ACC112 (cell line): ENCODE measurements at regions not wholly inside any gene's neighbourhood (a gene's known extent, or its start where the extent isn't known, plus 50 kb on each side); places are given as distances from the start of the nearest gene placed in this dataset.

Experiments used
- H2AFZ ChIP-seq: fragments of 200-600 bp; sonication (generic); one replicate; pipeline ENCODE4 v1.6.0; 2017; ENCODE audit warnings: antibody characterized with exemption, low read length; ENCODE audit not compliant: unreplicated experiment
- H3K27ac ChIP-seq: fragments of 200-600 bp; sonication (generic); 2 replicates; pipeline ENCODE4 v1.5.1; 2014; ENCODE audit warnings: low read depth, mild to moderate bottlenecking, antibody characterized with exemption, low read length, moderate library complexity
- H3K27me3 ChIP-seq: fragments of 200-600 bp; sonication (generic); 2 replicates; pipeline ENCODE4 v1.6.1; 2014; ENCODE audit warnings: mild to moderate bottlenecking, antibody characterized with exemption, low read length, moderate library complexity, mixed read lengths; ENCODE audit not compliant: insufficient read depth
- H3K36me3 ChIP-seq: fragments of 200-600 bp; sonication (generic); 2 replicates; pipeline ENCODE4 v1.6.1; 2016; ENCODE audit warnings: mild to moderate bottlenecking, antibody characterized with exemption, low read length, moderate library complexity, mixed read lengths; ENCODE audit not compliant: insufficient read depth
- H3K4me1 ChIP-seq: fragments of 200-600 bp; sonication (generic); one replicate; pipeline ENCODE4 v1.6.1; 2016; ENCODE audit warnings: low read length, mixed read lengths; ENCODE audit not compliant: insufficient read depth, unreplicated experiment, control insufficient read depth
- H3K4me3 ChIP-seq: fragments of 200-600 bp; sonication (generic); 2 replicates; pipeline ENCODE4 v1.5.1; 2014; ENCODE audit warnings: mild to moderate bottlenecking, low read depth, low read length
- H3K79me2 ChIP-seq: fragments of 200-600 bp; sonication (generic); one replicate; pipeline ENCODE4 v1.6.0; 2016; ENCODE audit warnings: low read length; ENCODE audit not compliant: control insufficient read depth, unreplicated experiment, insufficient read depth

DNA sequence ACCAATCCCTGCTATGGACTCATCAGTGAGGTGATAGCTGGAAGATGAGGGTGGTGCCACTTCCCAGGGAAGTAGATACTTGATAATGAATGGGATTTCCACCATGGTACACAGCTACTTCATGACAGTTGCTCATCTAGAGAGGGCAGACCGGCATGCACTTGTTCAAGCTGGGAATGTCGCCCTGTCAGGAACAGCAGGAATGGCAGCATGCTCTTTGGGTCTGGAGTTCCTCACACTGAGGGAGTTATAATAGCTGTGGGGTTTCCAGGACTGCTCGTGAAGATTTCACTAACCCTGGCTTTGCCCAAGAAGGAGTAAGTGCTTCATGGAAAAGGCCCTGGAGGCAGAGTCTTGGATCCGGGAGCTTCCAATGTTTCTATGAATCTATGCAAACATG lies 129.2 kb downstream of the PSMG1 start:
- no peak overlapping the region for H3K27ac ChIP-seq
- peaks cover 27% of the 10 kb centered on the region for H3K27me3 ChIP-seq
- no peaks in the 10 kb centered on the region for H3K4me1 ChIP-seq
- H3K4me3 ChIP-seq = no peak overlapping the region
- H2AFZ ChIP-seq = no peak overlapping the region
- H3K79me2 ChIP-seq = no peaks in the 10 kb centered on the region
- no peaks in the 10 kb centered on the region for H3K36me3 ChIP-seq

DNA sequence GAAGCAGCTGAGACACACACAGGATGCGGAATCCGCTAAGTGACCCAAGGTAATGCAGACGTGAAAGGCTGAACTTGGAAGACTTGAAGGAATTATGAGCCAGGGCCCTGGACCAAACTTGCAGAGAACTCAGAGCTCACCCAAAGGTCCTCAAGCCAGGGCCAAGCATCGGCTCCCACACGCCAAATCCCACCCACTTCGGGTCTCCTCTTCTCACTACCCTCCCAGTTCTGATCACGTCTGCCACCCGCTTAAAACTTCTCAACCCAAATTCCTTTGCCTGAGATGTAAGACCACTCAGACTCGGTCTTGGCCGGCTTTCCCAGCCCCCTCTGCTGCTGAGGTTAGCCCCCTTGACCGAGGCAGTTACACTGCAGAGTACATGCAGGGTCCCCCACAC lies 130.1 kb downstream of the PSMG1 start:
- H3K79me2 ChIP-seq = no peaks in the 10 kb centered on the region
- no peak overlapping the region for H3K4me3 ChIP-seq
- peaks cover 3% of the 10 kb centered on the region for H3K4me1 ChIP-seq
- H3K27me3 ChIP-seq = peaks cover 27% of the 10 kb centered on the region
- H3K36me3 ChIP-seq = no peaks in the 10 kb centered on the region
- H3K27ac ChIP-seq = no peak overlapping the region
- no peak overlapping the region for H2AFZ ChIP-seq

DNA sequence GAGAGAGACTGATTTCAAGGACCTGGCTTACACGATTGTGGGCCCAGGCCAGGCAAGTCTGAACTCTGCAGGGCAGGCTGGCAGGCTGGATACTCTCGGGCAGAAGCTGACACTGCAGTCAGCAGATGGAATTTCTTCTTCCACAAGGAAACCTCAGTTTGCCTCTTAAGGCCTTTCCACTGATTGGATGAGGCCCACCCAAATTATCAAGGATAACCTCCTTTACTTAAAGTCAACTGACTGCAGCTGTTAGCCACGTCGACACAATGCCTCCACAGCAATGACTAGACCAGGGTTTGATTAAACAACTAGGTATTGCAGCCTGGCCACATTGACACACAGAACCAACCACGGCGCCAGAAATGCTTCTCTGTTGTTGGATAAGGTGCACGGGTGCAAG lies 130.5 kb downstream of the PSMG1 start:
- Histone ChIP-seq H3K36me3 (no peaks in the 10 kb centered on the region), H3K27me3 (peaks cover 27% of the 10 kb centered on the region), H2AFZ (no peak overlapping the region), H3K27ac (no peak overlapping the region), H3K4me1 (peaks cover 7% of the 10 kb centered on the region), H3K4me3 (no peak overlapping the region), H3K79me2 (no peaks in the 10 kb centered on the region)

DNA sequence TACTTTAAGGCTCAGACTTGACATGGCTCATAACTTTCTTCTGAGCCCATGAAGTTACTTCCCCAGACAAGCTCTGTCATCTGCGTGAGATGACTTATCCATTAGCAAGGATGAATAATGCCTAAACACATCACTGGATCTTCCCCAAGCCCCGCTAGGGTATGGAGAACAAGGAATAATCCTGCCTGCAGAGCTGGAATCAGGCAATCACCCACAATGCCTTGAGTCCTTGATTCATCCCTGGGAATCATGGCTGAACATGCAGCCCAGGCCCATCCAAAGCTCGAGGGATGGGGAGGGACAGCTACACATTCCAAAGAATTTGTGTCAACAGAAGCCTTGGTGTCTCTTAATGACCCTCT lies 131.7 kb downstream of the PSMG1 start:
- Histone ChIP-seq H3K27me3 (peaks cover 18% of the 10 kb centered on the region), H3K4me3 (no peak overlapping the region), H3K27ac (peak overlapping the region; percentile 27; the same call in 1 of the 2 replicates), H2AFZ (no peak overlapping the region), H3K36me3 (no peaks in the 10 kb centered on the region), H3K4me1 (peaks cover 8% of the 10 kb centered on the region), H3K79me2 (no peaks in the 10 kb centered on the region)

DNA sequence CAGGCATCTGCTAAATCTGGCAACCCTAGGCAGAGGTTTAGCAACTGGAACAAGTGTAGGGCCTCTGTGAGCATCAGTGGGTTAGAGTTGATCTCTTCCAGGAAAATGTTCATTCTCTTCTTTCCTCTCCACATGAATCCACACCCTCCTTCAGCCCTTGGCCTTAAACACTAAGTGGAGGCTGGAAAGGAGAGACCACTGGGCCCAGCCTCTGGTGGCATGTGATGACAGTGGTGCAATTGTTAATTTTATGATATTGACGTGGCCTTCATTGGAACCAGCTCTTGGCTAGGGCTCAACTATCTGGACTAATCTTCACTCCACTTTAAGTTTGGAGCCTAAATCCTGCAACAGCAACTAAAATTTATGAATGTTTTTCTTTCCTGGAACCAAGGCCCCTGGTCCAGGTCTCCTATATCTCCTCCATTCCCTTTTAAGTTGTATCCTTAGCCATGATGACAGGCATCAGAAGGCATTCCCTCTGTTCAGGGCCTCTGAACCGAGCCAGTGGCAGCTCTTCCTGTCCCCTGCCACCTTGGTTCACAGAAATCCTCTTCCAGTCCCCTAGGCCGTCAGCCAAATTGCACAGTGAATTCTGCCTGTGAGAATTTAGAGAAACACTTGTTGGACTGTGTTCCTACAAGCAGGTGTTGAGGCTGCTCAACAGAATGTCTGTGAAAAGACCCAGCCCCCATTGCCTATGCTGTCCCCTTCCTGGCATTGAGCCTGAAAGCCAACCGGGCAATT lies 132.2 kb downstream of the PSMG1 start:
- Histone ChIP-seq H3K27me3 (peaks cover 13% of the 10 kb centered on the region), H3K36me3 (no peaks in the 10 kb centered on the region), H2AFZ (no peak overlapping the region), H3K4me3 (no peak overlapping the region), H3K27ac (peak overlapping the region; percentile 27; the same call in 1 of the 2 replicates), H3K4me1 (peaks cover 8% of the 10 kb centered on the region), H3K79me2 (no peaks in the 10 kb centered on the region)

DNA sequence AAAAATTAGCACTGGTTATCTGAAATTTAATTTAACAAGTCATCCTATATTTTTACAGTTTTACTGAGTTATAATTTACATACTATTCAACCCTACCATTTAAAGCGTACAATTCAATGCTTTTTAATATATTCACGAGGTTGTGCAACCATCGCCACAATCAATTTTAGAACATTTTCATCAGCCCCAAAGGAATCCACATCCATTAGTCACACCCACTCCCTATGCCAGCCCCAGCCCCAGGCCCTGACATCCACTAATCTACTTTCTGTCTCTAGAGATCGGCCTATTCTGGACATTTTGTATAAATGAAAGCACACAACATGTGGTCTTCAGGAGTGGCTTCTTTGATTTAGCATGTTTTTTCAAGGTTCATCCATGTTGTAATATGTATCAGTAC lies 134.7 kb downstream of the PSMG1 start:
- H3K4me1 ChIP-seq = peaks cover 8% of the 10 kb centered on the region
- no peaks in the 10 kb centered on the region for H3K79me2 ChIP-seq

DNA sequence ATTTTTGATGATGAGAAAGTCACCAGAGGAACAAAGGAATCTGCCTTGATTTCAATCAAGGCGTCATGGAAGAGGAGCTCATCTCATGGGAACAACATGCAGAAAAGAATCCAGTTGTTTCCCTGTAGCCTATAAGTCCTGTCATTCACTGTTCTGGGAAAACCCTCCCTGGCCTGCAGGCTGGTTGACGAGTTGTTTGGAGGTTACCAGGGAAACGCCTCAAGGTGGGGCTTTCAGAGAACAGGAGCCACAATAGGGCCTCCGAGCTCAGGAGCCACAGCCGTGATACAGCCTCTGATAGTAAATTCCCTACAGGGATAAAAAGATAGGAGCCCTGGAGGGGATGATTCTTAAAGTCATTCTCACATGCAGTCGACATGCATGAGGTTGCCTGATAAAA lies 135.2 kb downstream of the PSMG1 start:
- Histone ChIP-seq H3K27me3 (no peaks in the 10 kb centered on the region), H3K27ac (peak overlapping the region; percentile 52), H3K4me3 (no peak overlapping the region), H2AFZ (no peak overlapping the region), H3K79me2 (no peaks in the 10 kb centered on the region), H3K4me1 (peaks cover 8% of the 10 kb centered on the region), H3K36me3 (no peaks in the 10 kb centered on the region)

More for the DNA sequence above, 134.7 kb downstream of the PSMG1 start:
- Histone ChIP-seq H3K27ac (peak overlapping the region; percentile 52), H3K27me3 (no peaks in the 10 kb centered on the region), H3K4me3 (no peak overlapping the region), H3K36me3 (no peaks in the 10 kb centered on the region), H2AFZ (no peak overlapping the region)

DNA sequence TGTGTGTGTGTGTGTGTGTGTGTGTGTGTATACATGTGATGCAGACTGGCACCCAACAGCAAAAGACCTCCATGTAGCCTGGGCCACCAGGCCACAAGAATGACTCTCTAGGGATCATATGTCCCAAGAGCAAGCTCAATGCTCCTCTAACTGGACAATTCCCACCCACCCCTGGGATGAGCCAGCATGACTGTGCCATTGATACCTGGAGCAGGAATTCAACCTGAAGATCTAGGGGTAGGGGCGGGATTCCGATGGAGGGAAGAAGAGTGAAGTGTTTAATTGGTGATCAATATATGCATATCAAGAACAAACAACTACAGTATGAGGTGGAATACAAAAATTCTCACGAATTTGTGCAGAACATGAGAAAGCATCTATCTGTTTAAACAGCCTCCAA lies 136.2 kb downstream of the PSMG1 start:
- H3K79me2 ChIP-seq = no peaks in the 10 kb centered on the region
- no peaks in the 10 kb centered on the region for H3K27me3 ChIP-seq
- H3K27ac ChIP-seq = no peak overlapping the region
- H3K4me1 ChIP-seq = peaks cover 8% of the 10 kb centered on the region
- no peak overlapping the region for H3K4me3 ChIP-seq
- no peaks in the 10 kb centered on the region for H3K36me3 ChIP-seq
- no peak overlapping the region for H2AFZ ChIP-seq

DNA sequence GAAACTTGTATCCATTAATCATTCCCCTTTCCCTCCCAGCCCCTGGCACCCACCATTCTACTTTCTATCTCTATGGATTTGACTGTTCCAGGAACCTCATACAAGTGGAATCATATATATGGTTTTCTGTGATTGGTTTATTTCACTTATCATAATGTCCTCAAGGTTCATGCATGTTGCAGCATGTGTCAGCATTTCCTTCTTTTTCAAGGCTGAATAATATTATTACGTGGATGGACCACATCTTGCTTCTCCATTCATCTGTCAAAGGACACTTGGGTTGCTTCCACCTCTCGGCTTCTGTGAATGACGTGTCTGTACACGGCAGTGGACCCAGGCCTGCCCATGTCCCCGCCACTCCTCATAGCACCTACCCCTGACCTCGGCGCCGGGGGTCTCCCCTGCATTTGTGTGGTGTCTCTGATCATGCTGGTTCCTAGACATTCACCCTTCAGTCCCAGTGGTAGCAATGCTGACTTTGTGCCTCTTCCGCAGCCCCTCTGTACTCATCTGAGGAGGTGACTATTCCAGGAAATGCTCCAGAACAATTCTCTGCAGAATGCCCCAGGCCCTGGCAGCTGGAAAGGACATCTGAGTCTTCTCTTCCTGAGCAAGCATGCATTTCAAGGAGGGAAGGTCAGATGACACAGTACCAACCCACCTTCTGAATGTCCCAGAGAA lies 136.9 kb downstream of the PSMG1 start:
- H2AFZ ChIP-seq = no peak overlapping the region
- H3K79me2 ChIP-seq = no peaks in the 10 kb centered on the region
- H3K4me3 ChIP-seq = no peak overlapping the region
- no peaks in the 10 kb centered on the region for H3K36me3 ChIP-seq
- H3K4me1 ChIP-seq = peaks cover 8% of the 10 kb centered on the region
- H3K27me3 ChIP-seq = no peaks in the 10 kb centered on the region
- no peak overlapping the region for H3K27ac ChIP-seq

DNA sequence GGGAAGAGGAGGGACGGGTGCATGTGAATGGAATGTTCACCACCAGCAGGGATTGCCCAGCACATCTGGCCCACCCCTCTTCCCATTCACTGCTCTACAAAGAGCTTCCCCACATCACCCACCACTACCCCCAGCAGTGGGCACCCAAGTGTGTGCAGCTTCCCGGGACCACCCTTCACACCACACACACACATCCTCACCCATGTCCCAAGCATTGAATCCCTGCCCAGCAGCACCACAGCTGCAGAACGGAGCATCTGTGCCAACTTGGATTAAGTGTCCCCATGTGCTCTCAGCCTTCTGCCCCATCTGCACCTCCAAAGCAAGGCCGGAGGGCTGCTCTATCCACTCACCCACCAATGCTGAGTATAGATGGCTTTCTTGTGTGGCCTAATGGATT lies 141.4 kb downstream of the PSMG1 start:
- Histone ChIP-seq H3K4me1 (no peaks in the 10 kb centered on the region), H3K36me3 (no peaks in the 10 kb centered on the region), H3K27me3 (no peaks in the 10 kb centered on the region), H3K27ac (no peak overlapping the region), H3K4me3 (no peak overlapping the region), H2AFZ (no peak overlapping the region), H3K79me2 (no peaks in the 10 kb centered on the region)

DNA sequence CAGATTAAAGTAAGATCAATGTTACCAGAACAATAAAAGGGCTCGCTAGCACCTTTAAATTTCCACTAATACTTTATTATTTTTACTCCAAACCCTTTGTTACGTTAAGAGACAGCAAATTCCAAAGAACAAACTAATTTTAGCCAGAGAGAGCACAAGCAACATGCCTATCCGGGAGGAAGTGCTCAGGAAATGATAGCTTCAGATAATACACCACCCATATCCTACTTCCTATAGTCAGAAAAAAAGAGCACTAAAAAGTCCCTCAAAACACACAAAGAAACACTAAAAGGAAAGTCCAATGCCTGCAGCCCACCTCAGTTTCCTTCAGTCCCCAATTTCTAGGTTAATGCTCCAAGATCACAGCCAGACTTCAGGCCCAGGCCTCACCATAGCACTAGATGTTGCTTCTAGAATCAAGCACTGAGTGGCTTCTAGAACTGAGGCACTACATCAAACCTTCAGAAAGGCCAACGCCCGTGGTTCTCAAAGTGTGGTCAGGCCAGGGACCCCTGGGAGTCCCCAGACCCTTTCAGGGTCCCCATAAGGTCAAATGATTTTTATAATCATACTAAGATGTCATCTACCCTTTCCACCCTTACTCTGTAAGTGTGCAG lies 142.6 kb downstream of the PSMG1 start:
- Histone ChIP-seq H3K79me2 (no peaks in the 10 kb centered on the region), H3K27me3 (no peaks in the 10 kb centered on the region), H3K4me1 (no peaks in the 10 kb centered on the region), H3K27ac (no peak overlapping the region), H3K36me3 (no peaks in the 10 kb centered on the region), H2AFZ (no peak overlapping the region), H3K4me3 (no peak overlapping the region)
